HG03521 (cell line): ENCODE measurements at regions not wholly inside any gene's neighbourhood (a gene's known extent, or its start where the extent isn't known, plus 50 kb on each side); places are given as distances from the start of the nearest gene placed in this dataset.

Source experiments
- ATAC-seq: cut with Tn5 transposase; IDR thresholded peaks from one replicate; pipeline ENCODE4 v1.9.1; 2021; ENCODE audit warnings: mild to moderate bottlenecking, moderate library complexity; ENCODE audit not compliant: unreplicated experiment

- ATAC-seq = no peak
Observed at GRCh38 chr2:22894761-22895160, 490.2 kb upstream of the KLHL29 start.

- ATAC-seq = no peak
Observed at GRCh38 chr2:22897428-22897827, 487.6 kb upstream of the KLHL29 start.

GRCh38 chr2:22900674-22901073 lies 484.3 kb upstream of the KLHL29 start:
- no peak for ATAC-seq

GRCh38 chr2:22901471-22902179 lies 483.4 kb upstream of the KLHL29 start:
- no peak for ATAC-seq

- ATAC-seq = no peak
Observed at GRCh38 chr2:22902180-22902550, 482.8 kb upstream of the KLHL29 start.

GRCh38 chr2:22902662-22903165 lies 482.3 kb upstream of the KLHL29 start:
- no peak for ATAC-seq

GRCh38 chr2:22903616-22904015 lies 481.4 kb upstream of the KLHL29 start:
- ATAC-seq = no peak

- no peak for ATAC-seq
Observed at GRCh38 chr2:22904126-22904684, 480.8 kb upstream of the KLHL29 start.

GRCh38 chr2:22907330-22907729 lies 477.6 kb upstream of the KLHL29 start:
- no peak for ATAC-seq

- no peak for ATAC-seq
Observed at GRCh38 chr2:22912398-22912797, 472.6 kb upstream of the KLHL29 start.

- ATAC-seq = no peak
Observed at GRCh38 chr2:22929998-22930397, 455.0 kb upstream of the KLHL29 start.

GRCh38 chr2:22930781-22931180 lies 454.2 kb upstream of the KLHL29 start:
- no peak for ATAC-seq

GRCh38 chr2:22932288-22932687 lies 452.7 kb upstream of the KLHL29 start:
- ATAC-seq = no peak

GRCh38 chr2:22934747-22935146 lies 450.2 kb upstream of the KLHL29 start:
- no peak for ATAC-seq

- ATAC-seq = no peak
Observed at GRCh38 chr2:22942441-22942840, 442.5 kb upstream of the KLHL29 start.

- no peak for ATAC-seq
Observed at GRCh38 chr2:22944143-22944542, 440.8 kb upstream of the KLHL29 start.

GRCh38 chr2:22946553-22946952 lies 438.4 kb upstream of the KLHL29 start:
- ATAC-seq = no peak

- ATAC-seq = no peak
Observed at GRCh38 chr2:22947741-22948140, 437.2 kb upstream of the KLHL29 start.

GRCh38 chr2:22950431-22950830 lies 434.5 kb upstream of the KLHL29 start:
- ATAC-seq = no peak

- no peak for ATAC-seq
Observed at GRCh38 chr2:22952656-22953225, 432.2 kb upstream of the KLHL29 start.

- ATAC-seq = no peak
Observed at GRCh38 chr2:22957446-22957845, 427.5 kb upstream of the KLHL29 start.

GRCh38 chr2:22958308-22958707 lies 426.7 kb upstream of the KLHL29 start:
- ATAC-seq = no peak
